ENCODE measurements at regions not wholly inside any gene's neighbourhood (a gene's known extent, or its start where the extent isn't known, plus 50 kb on each side); places are given as distances from the start of the nearest gene placed in this dataset.

DNA sequence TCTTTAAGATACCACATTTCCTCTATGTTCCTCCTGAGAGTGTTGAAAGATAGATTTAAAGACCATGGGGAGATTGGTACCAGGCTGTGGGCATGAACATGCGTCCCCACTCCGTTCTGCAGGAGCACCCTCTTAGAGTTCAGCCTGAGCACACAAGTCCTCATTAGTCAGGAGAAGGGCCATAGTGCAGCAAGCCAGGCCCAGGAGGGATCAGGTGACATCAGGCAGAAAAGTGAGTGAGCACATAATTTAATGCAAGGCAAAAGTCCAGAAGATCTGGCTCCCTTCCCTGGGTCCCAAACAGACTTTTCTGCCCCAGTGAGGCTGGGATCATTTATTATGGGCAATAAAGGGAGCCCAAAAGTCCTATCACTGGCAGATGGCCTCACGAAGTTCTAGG is 263.7 kb upstream of the AGTR2 start:
- TF ChIP-seq, protein P1, sequence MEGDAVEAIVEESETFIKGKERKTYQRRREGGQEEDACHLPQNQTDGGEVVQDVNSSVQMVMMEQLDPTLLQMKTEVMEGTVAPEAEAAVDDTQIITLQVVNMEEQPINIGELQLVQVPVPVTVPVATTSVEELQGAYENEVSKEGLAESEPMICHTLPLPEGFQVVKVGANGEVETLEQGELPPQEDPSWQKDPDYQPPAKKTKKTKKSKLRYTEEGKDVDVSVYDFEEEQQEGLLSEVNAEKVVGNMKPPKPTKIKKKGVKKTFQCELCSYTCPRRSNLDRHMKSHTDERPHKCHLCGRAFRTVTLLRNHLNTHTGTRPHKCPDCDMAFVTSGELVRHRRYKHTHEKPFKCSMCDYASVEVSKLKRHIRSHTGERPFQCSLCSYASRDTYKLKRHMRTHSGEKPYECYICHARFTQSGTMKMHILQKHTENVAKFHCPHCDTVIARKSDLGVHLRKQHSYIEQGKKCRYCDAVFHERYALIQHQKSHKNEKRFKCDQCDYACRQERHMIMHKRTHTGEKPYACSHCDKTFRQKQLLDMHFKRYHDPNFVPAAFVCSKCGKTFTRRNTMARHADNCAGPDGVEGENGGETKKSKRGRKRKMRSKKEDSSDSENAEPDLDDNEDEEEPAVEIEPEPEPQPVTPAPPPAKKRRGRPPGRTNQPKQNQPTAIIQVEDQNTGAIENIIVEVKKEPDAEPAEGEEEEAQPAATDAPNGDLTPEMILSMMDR (IDR thresholded peaks at IDR 0.05), result no peak
- TF ChIP-seq POLR2A (IDR thresholded peaks at IDR 0.05), result no peak
- TF ChIP-seq POLR2AphosphoS5 (IDR thresholded peaks at IDR 0.05), result no peak

All from prostate gland (tissue), 2 donors.